ENCODE measurements at regions not wholly inside any gene's neighbourhood (a gene's known extent, or its start where the extent isn't known, plus 50 kb on each side); places are given as distances from the start of the nearest gene placed in this dataset.

DNA sequence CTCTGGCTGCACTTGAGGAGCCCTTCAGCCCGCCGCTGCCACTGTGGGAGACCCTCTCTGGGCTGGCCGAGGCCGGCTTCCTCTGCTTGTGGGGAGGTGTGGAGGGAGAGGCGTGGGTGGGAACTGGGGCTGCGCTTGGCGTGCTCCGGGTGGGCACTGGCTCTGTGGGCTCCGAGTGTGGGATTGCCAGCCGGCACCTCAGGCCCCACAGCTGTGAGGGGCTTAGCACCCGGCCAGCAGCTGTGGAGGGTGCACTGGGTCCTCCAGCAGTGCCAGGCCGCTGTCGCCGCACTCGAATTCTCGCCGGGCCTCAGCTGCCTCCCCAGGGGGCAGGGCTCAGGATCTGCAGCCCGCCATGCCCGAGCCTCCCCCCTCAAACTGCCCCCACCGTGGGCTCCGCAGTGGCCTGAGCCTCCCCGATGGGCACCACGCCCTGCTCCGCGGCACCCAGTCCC is 808.0 kb upstream of the SOX11 start:
- TF ChIP-seq, protein P1, sequence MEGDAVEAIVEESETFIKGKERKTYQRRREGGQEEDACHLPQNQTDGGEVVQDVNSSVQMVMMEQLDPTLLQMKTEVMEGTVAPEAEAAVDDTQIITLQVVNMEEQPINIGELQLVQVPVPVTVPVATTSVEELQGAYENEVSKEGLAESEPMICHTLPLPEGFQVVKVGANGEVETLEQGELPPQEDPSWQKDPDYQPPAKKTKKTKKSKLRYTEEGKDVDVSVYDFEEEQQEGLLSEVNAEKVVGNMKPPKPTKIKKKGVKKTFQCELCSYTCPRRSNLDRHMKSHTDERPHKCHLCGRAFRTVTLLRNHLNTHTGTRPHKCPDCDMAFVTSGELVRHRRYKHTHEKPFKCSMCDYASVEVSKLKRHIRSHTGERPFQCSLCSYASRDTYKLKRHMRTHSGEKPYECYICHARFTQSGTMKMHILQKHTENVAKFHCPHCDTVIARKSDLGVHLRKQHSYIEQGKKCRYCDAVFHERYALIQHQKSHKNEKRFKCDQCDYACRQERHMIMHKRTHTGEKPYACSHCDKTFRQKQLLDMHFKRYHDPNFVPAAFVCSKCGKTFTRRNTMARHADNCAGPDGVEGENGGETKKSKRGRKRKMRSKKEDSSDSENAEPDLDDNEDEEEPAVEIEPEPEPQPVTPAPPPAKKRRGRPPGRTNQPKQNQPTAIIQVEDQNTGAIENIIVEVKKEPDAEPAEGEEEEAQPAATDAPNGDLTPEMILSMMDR (IDR thresholded peaks at IDR 0.05; ENCODE audit: borderline replicate concordance, control extremely low read depth, extremely low read depth, insufficient read depth, missing control alignments), result no peak
- DNase-seq (ENCODE audit: low spot score), result no peak
- in situ Hi-C loops (cut with MboI; ENCODE audit: low sequenced_read_pairs, unreplicated experiment), result no loop called here

DNA sequence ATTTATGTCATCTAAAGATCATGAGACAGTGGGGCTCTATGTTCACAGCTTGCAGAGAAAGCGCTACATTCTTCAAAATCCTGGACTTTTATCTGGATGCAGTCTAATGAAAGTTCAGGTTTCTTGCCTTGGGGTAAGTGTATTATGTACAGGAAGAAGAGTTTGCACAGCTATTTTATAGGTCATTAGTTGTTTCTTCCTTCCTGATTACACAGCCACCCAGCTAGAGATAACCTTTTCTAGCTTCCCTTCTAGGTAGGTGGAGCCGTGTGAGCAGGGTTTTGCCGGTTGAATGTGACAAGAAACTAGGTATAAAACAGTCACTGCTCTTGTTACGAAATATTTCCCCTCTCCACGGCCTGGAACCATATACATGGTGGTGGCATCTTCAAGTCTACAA is 800.8 kb upstream of the SOX11 start:
- in situ Hi-C loops (cut with MboI; ENCODE audit: low sequenced_read_pairs, unreplicated experiment), result no loop called here
- TF ChIP-seq, protein P1 (IDR thresholded peaks at IDR 0.05; ENCODE audit: borderline replicate concordance, control extremely low read depth, extremely low read depth, insufficient read depth, missing control alignments), result no peak

DNA sequence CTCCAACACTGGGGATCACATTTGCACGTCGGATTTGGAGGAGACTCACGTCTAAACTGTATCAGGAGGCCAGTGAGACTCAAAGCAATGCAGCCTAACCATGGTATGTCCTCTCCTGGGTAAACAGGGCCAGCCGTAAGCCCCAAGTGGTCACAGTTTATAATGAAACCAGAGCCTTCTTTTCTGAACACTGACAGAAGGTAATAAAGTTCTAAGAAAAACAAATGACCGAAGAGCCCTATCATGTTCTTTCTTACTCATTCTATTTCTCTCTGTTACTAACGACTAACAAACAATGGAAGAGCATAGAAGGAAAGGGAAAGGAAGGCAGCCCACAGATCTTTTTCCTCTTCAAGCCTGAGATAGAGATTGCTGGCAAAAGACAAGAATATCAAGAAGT is 796.8 kb upstream of the SOX11 start:
- in situ Hi-C loops (cut with MboI; ENCODE audit: low sequenced_read_pairs, unreplicated experiment), result no loop called here
- TF ChIP-seq, protein P1 (IDR thresholded peaks at IDR 0.05; ENCODE audit: borderline replicate concordance, control extremely low read depth, extremely low read depth, insufficient read depth, missing control alignments), result no peak
- DNase-seq (ENCODE audit: low spot score), result no peak

More for the DNA sequence above, 800.8 kb upstream of the SOX11 start:
- no peak for DNase-seq (ENCODE audit: low spot score)

DNA sequence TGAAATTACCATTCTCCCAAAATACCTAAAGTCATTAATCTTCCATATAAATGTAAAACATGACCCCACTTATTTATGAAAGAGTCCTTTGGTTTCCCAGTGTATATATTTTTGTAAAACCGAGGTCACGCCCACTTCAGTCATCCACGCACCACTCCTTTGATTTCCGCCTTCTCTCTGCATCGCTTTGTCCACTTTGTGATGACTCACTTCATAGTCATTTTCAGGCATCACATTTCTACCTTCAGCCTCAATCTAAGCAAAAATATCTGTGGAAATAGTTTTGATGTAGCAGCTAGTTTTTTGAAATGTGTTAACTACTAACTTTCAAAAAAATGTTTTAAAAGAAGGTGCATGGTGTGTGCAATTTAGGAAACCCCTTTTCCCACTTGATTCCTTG is 793.5 kb upstream of the SOX11 start:
- in situ Hi-C loops (cut with MboI; ENCODE audit: low sequenced_read_pairs, unreplicated experiment), result no loop called here
- TF ChIP-seq, protein P1 (IDR thresholded peaks at IDR 0.05; ENCODE audit: borderline replicate concordance, control extremely low read depth, extremely low read depth, insufficient read depth, missing control alignments), result no peak
- no peak for DNase-seq (ENCODE audit: low spot score)

DNA sequence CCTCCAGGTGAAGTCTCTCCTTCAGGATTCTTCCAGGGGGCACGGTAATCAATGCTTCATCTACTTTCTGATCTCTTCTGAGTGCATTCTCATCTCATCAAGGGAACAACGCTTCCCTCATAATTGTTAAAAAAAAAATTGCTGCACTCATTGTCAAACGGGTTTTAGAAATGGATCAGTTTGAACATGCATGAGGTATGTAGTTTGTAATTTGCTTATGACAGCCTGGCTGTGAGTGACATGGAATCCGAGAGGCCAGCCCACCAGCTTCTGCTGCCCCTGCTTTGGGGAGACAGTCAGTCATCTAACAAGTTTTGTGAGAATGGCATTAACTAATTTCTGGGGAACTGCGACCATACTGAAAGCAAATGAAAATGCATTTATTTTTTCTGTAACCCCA is 791.9 kb upstream of the SOX11 start:
- in situ Hi-C loops (cut with MboI; ENCODE audit: low sequenced_read_pairs, unreplicated experiment), result no loop called here
- DNase-seq (ENCODE audit: low spot score), result no peak
- TF ChIP-seq, protein P1 (IDR thresholded peaks at IDR 0.05; ENCODE audit: borderline replicate concordance, control extremely low read depth, extremely low read depth, insufficient read depth, missing control alignments), result no peak

DNA sequence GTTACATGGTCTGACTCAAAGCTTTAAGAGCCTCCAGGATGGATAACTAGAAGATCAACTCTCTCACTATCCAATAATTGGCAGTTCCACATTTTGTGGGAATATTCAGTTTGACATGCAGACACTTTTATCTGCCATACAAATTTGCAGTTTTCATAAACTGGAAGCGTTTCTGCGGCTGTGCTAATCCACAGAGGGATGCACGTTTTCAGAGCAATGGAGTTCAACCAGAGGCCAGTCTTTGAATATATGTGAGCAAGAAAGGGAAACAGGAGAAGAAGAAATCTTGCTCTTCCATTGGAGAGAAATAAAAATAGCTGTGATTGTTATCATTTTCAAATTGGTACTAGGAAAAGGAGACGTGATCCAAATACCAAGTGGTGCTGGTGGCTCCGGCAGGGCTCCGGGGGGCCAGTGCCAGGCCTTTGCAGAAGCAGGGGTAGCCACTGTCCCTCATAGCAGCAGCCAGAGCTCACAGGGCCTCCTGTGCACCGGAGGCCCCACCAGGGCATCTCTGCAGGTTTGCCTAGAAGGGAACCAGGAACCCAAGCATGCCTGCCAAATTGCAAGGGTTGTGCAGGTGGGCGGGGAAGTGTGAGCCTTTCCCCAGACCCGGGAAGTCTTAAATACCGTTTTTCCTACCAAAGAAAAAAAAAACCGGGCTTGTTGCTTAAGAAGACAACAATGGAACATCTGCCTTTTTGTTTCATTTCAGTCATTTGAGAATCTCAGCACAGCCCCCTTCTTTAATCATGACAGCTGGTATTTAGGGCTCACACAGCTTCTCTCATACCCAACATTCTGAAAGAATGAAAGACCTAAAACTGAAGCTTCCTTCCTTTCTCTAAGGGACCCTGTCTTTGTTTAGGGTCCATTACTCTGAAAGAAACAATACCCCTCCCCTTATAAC is 791.1 kb upstream of the SOX11 start:
- in situ Hi-C loops (cut with MboI; ENCODE audit: low sequenced_read_pairs, unreplicated experiment), result no loop called here
- TF ChIP-seq, protein P1 (IDR thresholded peaks at IDR 0.05; ENCODE audit: borderline replicate concordance, control extremely low read depth, extremely low read depth, insufficient read depth, missing control alignments), result no peak
- no peak for DNase-seq (ENCODE audit: low spot score)
